ENCODE measurements at regions not wholly inside any gene's neighbourhood (a gene's known extent, or its start where the extent isn't known, plus 50 kb on each side); places are given as distances from the start of the nearest gene placed in this dataset.

- no peak for TF ChIP-seq CTCF (IDR thresholded peaks at IDR 0.05; ENCODE audit: borderline replicate concordance, extremely low read depth, low read length, poor library complexity, severe bottlenecking)
- TF ChIP-seq EZH2 (IDR thresholded peaks at IDR 0.05; ENCODE audit: borderline replicate concordance, low read depth, low read length, severe bottlenecking), result no peak
Measured at GRCh38 chr14:35480119-35480769, 53.7 kb upstream of the INSM2 start.

All from DND-41 (cell line).